ENCODE measurements at regions not wholly inside any gene's neighbourhood (a gene's known extent, or its start where the extent isn't known, plus 50 kb on each side); places are given as distances from the start of the nearest gene placed in this dataset.

GRCh38 chr13:42379241-42379640, 107.3 kb downstream of the AKAP11 start:
- no peak for TF ChIP-seq MATR3 (CRISPR knock-in tag; IDR thresholded peaks at IDR 0.05)
- TF ChIP-seq POLR2A (IDR thresholded peaks at IDR 0.05; ENCODE audit: insufficient read depth in 1 of 2, low read depth in 2 of 2, low read length in 2 of 2): no peak
- TF ChIP-seq NR2C2 (CRISPR knock-in tag; IDR thresholded peaks at IDR 0.05; ENCODE audit: borderline replicate concordance): no peak
- no peak for TF ChIP-seq ZNF512B (CRISPR knock-in tag; IDR thresholded peaks at IDR 0.05; ENCODE audit: borderline replicate concordance)
- TF ChIP-seq ZHX1 (CRISPR knock-in tag; IDR thresholded peaks at IDR 0.05; ENCODE audit: low read depth): no peak
- TF ChIP-seq NFE2L2 (IDR thresholded peaks at IDR 0.05; ENCODE audit: low read length): no peak
- no peak for TF ChIP-seq ETV5 (CRISPR knock-in tag; IDR thresholded peaks at IDR 0.05; ENCODE audit: borderline replicate concordance)

All from HepG2 (cell line).